ENCODE measurements at regions not wholly inside any gene's neighbourhood (a gene's known extent, or its start where the extent isn't known, plus 50 kb on each side); places are given as distances from the start of the nearest gene placed in this dataset.

DNA sequence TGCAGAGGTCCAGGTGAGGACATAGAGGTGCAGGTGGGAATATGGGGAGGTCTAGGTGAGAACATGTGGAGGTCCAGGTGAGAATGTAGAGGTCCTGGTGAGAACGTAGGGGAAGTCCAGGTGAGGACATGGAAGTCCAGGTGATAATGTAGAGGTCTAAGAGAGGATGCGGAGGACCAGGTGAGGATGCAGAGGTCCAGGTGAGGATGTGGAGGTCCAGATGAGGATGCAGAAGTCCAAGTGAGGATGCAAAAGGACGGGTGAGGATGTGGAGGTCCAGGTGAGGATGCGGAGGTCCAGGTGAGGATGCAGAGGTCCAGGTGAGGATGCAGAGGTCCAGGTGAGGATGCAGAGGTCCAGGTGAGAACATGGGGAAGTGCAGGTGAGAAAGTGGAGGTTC, 133.8 kb downstream of the MRPL36 start:
- H3K27ac ChIP-seq = no peak overlapping the region
- intact Hi-C loops (cut with DNase I) = loop anchor here in 1 of 4 donors (5.0 kb wide), 1 partner anchor 371 kb away; no protein-coding TSS in a partner anchor
- TF ChIP-seq, protein P1, sequence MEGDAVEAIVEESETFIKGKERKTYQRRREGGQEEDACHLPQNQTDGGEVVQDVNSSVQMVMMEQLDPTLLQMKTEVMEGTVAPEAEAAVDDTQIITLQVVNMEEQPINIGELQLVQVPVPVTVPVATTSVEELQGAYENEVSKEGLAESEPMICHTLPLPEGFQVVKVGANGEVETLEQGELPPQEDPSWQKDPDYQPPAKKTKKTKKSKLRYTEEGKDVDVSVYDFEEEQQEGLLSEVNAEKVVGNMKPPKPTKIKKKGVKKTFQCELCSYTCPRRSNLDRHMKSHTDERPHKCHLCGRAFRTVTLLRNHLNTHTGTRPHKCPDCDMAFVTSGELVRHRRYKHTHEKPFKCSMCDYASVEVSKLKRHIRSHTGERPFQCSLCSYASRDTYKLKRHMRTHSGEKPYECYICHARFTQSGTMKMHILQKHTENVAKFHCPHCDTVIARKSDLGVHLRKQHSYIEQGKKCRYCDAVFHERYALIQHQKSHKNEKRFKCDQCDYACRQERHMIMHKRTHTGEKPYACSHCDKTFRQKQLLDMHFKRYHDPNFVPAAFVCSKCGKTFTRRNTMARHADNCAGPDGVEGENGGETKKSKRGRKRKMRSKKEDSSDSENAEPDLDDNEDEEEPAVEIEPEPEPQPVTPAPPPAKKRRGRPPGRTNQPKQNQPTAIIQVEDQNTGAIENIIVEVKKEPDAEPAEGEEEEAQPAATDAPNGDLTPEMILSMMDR (IDR thresholded peaks at IDR 0.05) = no peak
- TF ChIP-seq POLR2A (IDR thresholded peaks at IDR 0.05) = no peak
- peaks cover 7% of the 10 kb centered on the region for H3K4me1 ChIP-seq (ENCODE audit: insufficient read depth)
- 83 to 89% (median 84%) methylated on average over 4 of the region's 4 CpGs for WGBS, 3 donors
- no peaks in the 10 kb centered on the region for H3K9me3 ChIP-seq
- no peak overlapping the region for H3K4me3 ChIP-seq
- H3K27me3 ChIP-seq = no peaks in the 10 kb centered on the region
- H3K36me3 ChIP-seq = no peaks in the 10 kb centered on the region
- no peak for DNase-seq

DNA sequence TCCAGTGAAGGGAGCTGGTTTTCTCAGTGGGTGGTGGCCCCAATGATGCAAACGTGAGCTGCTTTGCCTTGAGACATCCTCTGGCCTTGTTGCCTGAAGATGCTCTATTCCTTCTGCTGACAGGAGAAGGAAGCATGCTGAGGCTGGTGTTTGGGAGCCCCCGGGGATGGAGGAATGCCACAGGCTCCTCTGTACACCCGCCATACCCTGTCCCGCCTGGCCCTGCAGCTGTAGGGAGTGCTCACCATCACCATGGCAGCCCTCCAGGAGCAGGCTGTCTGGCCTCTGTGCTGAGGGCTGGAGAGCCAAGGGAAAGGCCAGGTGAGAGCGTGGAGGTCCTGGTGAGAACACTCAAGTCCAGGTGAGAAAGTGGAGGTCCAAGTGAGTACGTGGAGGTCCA, 134.4 kb downstream of the MRPL36 start:
- no peaks in the 10 kb centered on the region for H3K36me3 ChIP-seq
- no peak for DNase-seq
- H3K4me3 ChIP-seq = no peak overlapping the region
- H3K9me3 ChIP-seq = no peaks in the 10 kb centered on the region
- intact Hi-C loops (cut with DNase I) = loop anchor here in 1 of 4 donors (5.0 kb wide), 1 partner anchor 372 kb away; no protein-coding TSS in a partner anchor
- peaks cover 7% of the 10 kb centered on the region for H3K4me1 ChIP-seq (ENCODE audit: insufficient read depth)
- no peaks in the 10 kb centered on the region for H3K27me3 ChIP-seq
- TF ChIP-seq, protein P1 (IDR thresholded peaks at IDR 0.05) = no peak
- TF ChIP-seq EP300 (IDR thresholded peaks at IDR 0.05) (no peak), POLR2A (IDR thresholded peaks at IDR 0.05) (no peak)
- no peak overlapping the region for H3K27ac ChIP-seq
- WGBS, 3 donors = 55 to 72% (median 59%) methylated on average over 6 of the region's 6 CpGs

DNA sequence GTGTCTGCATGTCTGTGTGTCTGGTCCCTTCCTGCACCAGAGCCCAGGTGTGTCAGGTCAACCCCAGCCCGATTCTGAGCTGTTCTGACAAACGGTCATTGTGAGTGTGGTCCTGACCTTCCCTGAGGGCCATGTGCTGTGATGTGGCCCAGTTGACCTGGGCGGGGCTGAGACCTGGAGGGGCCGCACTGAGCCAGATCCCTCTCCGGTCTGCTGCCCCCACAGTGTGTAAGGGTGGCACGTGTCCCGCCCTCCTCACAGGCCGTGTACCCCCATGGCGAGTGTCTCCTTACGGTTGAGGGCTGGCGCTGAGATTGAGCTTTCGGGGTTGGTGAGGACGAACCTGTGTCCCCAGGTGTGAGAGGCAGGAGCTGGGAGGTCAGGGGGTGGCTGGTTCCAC, 136.5 kb downstream of the MRPL36 start:
- 73 to 80% (median 75%) methylated on average over 13 of the region's 13 CpGs for WGBS, 3 donors
- no peak for DNase-seq
- H3K27me3 ChIP-seq = no peaks in the 10 kb centered on the region
- H3K4me1 ChIP-seq (ENCODE audit: insufficient read depth) = peaks cover 4% of the 10 kb centered on the region
- intact Hi-C loops (cut with DNase I) = no loop called here
- no peak overlapping the region for H3K27ac ChIP-seq
- H3K9me3 ChIP-seq = no peaks in the 10 kb centered on the region
- TF ChIP-seq EP300 (IDR thresholded peaks at IDR 0.05) (no peak), POLR2A (IDR thresholded peaks at IDR 0.05) (no peak)
- TF ChIP-seq, protein P1 (IDR thresholded peaks at IDR 0.05) = no peak
- H3K36me3 ChIP-seq = no peaks in the 10 kb centered on the region
- no peak overlapping the region for H3K4me3 ChIP-seq

DNA sequence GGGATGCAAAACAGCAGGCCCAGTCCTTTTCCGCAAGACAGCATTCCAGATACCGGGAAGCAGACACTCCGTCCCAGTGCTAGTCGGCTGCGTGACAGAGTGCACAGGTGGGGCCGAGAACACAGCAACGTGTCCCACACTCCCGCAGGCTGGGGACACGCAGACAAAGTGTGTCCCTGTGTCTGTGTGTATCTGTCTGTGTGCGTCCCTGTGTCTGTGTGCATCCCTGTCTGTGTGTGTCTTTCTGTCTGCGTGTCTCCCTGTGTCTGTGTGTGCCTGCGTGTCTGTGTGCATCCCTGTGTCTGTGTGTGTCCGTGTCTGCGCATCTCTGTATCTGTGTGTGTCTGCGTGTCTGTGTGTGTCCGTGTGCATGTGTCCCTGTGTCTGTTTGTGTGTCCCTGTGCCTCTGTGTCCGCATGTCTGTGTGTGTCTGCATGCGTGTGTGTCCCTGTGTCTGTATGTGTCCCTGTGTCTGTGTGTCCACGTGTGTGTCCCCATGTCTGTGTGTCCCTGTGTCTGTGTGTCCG, 137.0 kb downstream of the MRPL36 start:
- H3K27ac ChIP-seq = no peak overlapping the region
- intact Hi-C loops (cut with DNase I) = no loop called here
- H3K36me3 ChIP-seq = no peaks in the 10 kb centered on the region
- WGBS, 3 donors = 81 to 84% (median 81%) methylated on average over 20 of the region's 20 CpGs
- no peak overlapping the region for H3K4me3 ChIP-seq
- H3K27me3 ChIP-seq = no peaks in the 10 kb centered on the region
- TF ChIP-seq, protein P1 (IDR thresholded peaks at IDR 0.05) = no peak
- TF ChIP-seq POLR2A (IDR thresholded peaks at IDR 0.05) = no peak
- H3K9me3 ChIP-seq = no peaks in the 10 kb centered on the region
- H3K4me1 ChIP-seq (ENCODE audit: insufficient read depth) = peaks cover 4% of the 10 kb centered on the region
- no peak for DNase-seq
